GM18517 (cell line): ENCODE measurements at regions not wholly inside any gene's neighbourhood (a gene's known extent, or its start where the extent isn't known, plus 50 kb on each side); places are given as distances from the start of the nearest gene placed in this dataset.
"Not testable (repeated sequence)": the region's sequence is repeated elsewhere in the genome, so short reads cannot be mapped to it uniquely, and the experiment has no call there.

Experiments used
- ATAC-seq: cut with Tn5 transposase; IDR thresholded peaks from one replicate; pipeline ENCODE4 v1.9.1; 2021; ENCODE audit warnings: mild to moderate bottlenecking, moderate library complexity; ENCODE audit not compliant: unreplicated experiment

DNA sequence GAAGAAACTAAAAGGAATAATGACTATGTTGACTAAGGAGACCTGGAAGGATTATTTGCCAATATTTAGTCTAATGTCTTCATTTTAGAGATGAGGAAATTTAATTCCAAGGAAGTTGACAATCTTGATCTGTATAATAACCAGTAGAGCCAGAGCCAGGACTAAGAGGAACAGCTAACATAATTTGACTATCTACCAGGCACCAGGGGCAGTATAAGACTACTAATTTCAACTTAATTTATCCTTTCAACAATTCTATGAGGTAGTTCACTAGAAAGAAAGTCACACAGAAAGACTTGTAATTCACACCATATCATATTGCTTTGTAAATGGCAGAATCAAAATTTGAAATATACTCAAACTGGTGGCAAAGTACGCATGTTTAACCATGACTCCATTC, 273.0 kb upstream of the STXBP5 start:
- ATAC-seq: no peak

DNA sequence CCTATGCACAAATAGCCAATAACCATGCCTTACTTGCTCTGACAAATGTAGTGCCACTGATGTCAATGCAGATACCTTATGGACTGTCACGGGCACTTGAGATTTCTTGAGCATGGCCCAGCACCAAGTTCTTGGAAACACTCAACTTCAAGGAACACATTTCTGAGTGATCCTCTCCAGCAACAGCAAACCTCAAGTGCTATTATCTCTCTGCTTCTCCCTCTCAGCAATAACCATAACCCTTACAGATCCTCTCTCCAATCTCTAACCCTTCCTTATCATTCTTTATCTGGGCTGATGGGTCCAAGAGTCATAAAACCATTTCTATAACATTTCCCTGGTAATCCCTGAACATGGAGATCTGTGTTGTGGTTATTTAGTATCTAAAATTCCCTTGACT, 266.9 kb upstream of the STXBP5 start:
- no peak for ATAC-seq

DNA sequence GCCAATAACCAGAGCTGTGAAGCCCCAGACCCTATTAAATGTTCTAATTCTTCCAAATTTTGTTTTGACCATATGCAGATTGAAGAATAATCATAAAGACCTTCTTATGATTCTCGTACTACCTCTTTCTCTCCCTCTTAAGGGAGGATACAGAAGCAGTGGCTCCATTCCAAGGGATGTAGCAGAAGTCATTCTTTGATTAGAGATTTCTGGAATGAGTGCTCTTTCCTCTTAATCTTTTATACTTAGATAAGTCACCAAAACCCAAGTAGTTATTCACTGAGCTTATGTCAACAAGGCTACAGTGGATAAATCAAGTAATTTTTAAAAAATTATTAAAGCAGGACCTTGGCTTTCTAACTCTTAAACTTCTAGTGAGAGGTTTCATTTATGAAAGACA, 266.0 kb upstream of the STXBP5 start:
- no peak for ATAC-seq

DNA sequence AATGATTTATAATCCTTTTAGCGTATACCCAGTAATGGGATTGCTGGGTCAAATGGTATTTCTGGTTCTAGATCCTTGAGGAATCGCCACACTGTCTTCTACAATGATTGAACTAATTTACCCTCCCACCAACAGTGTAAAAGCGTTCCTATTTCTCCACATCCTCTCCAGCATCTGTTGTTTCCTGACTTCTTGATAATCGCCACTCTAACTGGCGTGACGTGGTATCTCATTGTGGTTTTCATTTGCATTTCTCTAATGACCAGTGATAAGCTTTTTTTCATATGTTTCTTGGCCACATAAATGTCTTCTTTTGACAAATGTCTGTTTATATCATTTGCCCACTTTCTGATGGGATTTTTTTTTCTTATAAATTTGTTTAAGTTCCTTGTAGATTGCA, 264.8 kb upstream of the STXBP5 start:
- ATAC-seq: not testable (repeated sequence)

DNA sequence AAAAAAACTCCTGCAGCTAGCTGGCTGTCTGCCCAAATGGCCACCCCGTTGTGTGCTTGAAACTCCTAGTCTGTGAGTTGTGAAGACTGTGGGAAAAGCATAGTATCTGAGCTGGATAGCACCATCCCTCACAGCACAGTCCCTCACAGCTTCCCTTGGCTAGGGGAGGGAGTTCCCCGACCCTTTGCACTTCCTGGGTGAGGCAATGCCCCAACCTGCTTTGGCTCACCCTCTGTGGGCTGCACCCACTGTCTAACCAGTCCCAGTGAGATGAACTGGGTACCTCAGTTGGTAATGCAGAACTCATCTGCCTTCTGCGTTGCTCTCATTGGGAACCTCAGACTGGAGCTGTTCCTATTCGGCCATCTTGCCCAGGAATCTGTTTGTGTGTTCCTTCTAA, 260.6 kb upstream of the STXBP5 start:
- ATAC-seq: no peak

DNA sequence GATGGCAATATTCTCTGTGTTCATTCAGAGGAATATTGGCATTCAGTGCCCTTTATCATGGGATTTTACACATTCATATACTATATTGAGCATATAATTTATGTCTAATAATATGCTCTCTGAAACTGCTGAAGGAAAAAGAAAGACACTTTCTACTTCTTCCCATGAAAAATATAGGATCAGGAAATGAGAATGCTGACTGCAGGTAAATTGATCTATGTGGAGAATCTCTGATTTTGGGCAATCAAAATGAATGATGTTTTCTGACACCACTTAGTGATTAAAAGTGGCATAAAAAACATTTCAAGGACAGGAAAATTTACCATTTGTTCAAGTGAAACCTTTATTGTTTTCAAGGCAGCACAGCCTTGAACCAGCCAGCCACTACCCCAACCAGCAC, 260.1 kb upstream of the STXBP5 start:
- ATAC-seq: no peak

DNA sequence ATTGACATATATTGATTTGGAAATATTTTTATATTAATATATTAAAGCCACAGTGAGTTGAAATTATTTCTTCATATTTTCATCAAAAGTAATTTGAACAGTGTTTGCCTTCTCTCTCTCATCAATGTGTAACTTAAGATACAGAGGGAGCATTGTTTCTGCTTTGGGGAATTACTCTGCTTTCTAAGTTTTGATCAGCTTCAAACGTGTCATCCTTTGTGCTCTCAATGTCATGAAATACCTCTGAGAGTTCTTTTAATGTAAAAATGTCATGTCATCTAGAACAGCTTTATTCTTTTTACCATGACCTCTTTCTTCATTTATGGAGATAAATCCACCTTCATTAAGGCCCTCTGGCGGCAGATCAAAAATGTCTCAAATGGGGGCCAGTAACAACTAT, 259.4 kb upstream of the STXBP5 start:
- no peak for ATAC-seq

DNA sequence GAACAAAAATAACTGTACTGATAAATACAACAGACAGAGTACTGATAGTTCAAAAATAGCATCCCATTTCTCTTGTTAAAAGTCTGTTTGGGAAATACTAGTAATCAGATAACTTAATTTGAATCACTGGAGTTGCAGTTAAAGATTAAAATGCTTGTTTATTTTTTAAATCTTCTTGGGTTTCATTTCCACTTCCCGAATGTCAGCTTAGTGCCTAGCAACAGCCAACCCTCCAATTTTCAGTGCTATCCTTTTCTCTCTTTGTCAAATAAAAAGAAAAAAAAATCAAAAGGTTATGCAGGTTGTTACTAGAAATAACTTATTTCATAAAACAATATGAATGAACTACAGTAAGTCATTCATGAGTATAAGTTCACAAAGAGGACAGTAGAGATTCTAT, 257.7 kb upstream of the STXBP5 start:
- ATAC-seq: no peak

DNA sequence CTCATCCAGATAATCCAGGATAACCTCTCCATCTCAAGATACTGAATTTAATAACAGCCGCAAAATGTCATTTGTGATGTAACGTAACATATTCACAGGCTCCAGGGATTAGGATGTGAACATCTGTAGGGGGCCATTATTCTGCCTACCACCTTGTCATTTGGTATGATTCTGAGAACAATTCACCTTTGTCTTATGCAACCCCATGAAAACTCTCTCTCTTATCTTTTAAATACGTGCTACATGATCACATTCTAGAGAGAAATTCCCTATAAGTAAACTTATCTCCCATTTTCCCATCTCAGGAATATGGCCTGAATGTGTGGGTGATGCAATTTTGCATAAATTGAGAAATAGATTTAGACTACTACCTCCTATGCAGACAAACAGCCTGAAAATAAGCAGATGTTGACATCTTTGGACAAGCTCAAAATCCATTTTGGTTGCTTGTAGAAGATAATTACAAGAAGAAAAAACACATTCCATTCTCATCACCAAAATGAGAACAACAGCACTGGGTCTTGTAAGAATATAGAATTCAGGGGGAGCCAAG, 255.4 kb upstream of the STXBP5 start:
- ATAC-seq: no peak

DNA sequence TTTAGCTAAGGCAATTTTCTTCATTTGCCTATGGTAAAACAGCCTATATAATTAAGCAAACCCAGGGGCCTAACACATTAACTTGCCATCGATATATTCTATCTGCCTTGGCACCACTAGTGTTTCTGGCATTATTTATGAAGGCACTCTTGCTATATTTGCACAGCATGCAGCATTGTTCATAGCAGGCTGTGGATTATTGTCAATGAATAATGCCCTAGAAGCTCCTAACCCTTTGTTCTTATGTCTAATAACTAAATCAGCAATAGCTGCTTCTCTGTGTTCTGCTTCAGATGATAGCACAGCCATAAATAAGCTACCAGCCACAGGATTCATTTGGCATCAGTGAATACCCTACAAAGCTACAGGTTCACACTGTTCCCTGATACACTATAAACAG, 254.8 kb upstream of the STXBP5 start:
- ATAC-seq: no peak

DNA sequence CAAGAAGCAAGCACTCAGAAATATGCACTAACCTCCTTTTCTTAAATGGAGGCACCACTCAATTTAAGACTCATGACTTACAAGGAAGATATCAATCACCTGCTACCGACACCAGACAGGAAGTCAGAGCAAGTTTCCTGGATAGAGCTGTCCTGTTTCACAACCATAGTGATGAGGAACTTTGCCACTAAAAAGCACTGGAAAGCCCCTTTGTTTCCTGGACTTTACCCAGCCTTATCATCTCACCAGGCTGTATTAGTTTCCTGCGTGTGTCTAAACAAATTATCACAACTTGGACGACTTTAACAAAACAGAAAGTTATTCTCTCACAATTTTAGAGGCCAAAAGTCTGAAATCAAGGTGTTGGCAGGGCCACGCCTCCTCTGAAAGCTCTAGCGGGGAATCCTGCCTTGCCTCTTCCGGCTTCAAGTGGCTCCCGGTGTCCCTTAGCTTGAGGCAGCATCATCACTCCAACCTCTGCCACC, 253.8 kb upstream of the STXBP5 start:
- ATAC-seq: no peak

DNA sequence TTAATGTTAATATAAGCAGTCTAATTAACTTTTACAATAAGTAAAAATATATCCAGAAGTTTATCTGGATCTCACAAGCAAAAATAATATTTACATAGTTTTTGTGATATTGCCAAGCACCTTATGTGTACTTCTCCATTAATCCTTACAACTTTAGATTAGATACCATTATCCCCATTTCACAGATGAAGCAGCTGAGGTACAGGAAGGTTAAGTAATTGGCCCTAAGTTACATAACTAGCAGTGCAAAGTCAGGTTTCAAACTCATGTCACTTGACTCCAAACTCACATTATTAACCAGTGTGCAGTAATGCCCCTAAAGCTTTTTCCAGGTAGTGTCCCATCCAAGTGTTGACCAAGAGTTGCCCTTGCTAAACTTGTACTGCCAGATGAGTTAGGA, 248.6 kb upstream of the STXBP5 start:
- ATAC-seq: no peak

DNA sequence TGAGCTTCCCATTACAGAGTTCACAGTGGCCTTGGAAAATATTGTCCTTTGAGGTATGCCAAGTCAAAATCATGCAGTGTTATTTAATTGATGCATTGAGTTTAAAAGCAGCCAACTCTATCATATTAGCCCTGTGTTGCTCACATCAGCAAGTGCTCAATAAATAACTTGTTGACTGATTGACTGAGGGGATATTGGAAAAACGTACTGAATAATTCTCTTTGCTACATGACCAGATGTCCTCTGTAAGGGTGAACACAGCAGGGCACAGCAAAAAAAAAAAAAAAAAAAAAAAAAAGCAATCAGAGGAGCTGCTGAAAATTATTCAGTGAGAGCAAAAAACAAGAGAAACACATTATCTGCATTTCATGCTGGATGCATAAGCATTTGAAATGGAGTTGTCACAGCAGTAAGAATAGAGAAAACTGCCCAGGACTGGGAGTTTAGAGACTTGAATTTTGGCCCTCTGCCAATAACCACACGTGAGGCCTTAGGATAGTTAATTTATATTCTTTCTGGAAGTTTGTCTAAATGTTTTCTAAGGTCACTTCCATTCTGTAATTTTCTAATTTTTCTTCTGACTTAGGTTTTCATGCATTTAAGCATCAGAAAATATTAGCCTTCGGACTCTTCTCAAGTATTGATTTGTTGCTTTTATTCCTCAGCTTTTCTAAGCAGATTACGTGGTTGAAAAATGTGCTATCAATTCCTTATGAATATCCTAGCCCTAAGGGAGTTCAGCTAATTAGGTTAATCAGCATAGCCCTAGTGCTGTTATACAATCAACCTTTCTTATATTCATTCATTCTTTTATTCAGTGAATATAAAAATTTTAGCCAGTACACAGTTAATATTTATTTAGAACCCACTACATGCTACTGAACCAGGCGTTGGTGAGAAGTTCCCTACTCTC, 246.8 kb upstream of the STXBP5 start:
- ATAC-seq: no peak

DNA sequence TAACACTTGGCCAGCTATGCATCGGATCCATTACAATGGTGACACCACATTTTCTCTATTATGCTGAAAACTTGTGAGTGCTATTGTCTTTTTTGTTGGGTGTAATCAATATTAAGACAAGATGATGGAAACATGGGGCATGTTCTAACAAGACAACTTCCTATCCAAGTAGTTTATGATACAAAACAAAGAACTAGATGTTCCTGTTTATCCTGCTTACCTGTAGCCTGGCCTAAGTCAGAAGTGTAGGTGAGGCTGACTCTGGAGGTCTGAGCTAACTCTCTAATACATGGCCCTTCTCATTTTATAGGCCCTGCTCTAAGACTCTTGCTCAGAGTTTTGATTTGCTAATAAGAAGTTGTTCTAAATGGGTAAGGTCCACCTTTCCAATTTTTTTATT, 242.4 kb upstream of the STXBP5 start:
- no peak for ATAC-seq

DNA sequence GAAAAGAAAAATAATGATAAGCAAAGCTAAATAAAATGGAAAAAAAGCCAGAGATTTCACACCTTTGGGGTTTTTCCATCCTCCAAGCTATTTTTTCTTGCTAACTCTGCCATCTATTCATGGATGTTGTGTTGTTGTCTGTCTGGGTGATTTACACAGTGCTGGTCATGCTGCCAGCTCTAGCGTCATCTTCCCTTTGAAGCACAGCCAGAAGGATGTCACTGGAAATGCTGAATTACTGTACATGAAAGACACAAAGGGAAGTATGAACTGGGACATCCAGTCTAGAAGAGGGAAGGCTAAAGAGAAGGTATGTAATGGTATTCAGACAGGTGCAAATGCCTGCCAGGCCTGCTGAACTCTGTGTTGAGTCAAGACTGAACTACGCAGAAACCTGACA, 241.9 kb upstream of the STXBP5 start:
- no peak for ATAC-seq

DNA sequence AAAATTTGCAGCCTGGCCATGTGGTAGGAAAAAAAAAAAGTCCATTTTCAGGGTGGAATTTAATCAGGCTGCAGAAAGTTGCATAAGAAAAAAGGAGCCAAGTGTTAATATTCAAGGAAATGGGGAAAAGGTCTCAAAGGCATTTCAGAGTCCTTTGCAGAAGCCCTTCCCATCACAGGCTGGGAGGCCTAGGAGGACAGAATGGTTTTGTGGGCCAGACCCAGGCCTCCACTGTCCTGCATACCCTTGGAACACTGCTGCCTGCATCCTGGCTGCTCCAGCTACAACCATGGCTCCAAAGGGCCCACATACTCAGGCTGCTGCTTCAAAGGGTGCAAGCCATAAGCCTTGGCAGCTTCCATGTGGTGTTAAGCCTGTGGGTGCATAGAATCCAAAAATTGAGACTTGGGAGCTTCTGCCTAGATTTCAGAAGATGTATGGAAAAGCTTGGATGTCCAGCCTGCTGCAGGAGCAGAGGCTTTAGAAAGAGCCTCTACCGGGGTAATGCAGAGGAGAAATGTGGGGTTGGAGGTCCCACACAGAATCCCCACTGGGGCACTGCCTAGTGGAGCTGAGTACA, 239.0 kb upstream of the STXBP5 start:
- ATAC-seq: no peak

DNA sequence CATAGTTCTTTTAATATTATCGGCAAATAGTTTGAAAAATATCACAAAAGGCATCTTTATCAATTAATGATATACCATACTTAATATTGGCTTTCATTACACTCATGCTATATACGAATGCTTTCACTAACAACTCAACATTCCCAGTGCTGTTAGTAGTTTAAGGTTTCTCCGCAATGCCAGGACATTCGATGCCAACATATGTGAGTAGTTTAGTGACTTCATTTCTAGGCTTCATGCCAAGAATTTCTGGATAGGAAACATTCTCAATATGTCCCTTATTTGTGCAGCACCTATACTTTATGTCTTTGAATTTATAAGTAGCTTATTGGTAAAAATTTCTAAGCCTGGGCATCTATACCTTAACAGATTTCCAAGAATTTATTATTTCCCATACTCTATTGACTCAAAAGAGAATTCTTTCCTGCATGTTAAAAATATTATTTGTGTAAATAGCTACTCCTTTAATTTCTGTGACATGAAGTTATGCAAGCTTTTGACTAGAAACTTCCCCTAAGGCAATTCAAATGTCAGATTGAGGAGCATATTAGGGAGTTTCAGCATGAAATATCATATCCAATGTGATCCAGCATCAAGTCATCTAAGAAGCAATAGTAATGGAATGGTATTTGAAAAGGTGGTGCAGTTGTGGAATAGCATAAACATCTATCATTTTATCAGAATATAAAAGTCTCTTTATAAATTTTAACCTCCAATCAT, 236.0 kb upstream of the STXBP5 start:
- no peak for ATAC-seq

DNA sequence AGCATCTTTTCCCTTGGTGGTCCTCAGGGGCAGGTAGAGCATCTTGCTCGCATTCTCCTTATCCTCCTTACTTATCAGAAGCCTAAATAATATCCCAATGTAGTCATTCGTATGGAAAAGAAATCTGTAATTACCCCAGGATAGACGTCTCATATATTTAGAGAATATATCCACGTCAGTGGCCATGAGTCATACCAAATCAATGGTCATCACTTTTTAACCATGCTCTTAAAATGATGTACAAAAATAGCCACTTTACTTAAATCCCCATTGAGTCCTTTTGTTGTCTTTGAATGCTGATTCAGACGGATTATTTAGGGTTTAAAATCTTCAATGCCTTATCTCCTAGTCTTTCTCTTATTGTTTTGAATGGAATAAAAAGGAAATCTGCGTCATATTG, 231.7 kb upstream of the STXBP5 start:
- ATAC-seq: no peak

DNA sequence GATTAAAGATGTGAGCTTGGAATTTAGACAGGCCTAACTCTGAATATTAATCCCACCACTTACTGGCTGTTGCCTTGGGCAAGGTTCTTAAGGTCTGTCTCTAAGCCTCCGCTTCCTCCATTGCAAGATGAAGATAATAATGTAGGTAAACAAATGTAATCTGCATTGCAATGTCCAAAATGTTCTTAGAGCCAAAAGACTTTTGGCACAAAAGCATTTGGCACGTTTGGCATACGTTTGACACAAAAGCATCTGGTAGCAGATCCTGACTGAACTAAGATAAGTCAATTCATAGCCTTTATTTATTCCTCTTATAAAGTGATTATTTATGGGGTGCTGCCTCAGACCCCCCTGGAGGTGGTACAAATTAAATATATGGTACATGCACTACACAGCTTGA, 229.9 kb upstream of the STXBP5 start:
- ATAC-seq: no peak

DNA sequence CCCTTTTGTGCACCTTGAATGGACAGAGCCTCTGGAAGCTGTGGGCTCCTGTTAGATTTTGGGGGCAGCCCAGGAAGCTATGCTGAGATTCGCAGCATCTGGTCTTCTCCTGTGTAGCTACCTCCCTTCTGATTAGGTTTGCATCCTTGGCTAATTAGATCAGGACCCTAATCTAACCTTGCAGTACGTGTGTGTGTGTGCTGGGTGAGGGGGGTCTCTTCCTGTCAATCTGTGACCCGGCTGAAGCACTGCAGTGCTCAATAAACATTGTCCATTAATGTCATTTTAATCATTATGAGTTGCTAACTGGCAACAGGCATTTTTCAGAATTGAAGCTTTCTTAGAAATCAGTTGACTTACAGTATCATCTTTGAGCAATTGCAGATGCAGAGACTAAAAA, 229.1 kb upstream of the STXBP5 start:
- ATAC-seq: no peak

DNA sequence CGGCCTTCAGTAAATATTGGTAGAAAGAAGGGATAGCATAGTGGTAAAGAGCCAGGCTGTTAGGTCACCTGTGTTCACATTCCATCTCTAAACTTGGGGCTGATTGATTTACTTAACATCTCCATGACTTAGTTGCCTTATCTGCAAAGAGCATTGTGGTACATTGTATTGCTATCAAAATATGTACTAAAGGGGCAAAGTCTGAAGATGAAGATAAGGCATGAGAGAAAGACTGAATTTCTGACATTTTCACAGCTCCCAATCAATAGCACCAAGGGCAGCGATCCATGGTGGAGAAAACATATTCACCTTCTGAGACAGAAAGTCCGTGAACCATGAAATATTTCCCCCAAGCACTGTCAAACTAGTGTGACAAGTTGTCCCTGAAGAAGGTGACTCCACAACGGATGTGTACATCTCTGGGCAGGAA, 223.3 kb upstream of the STXBP5 start:
- ATAC-seq: no peak

DNA sequence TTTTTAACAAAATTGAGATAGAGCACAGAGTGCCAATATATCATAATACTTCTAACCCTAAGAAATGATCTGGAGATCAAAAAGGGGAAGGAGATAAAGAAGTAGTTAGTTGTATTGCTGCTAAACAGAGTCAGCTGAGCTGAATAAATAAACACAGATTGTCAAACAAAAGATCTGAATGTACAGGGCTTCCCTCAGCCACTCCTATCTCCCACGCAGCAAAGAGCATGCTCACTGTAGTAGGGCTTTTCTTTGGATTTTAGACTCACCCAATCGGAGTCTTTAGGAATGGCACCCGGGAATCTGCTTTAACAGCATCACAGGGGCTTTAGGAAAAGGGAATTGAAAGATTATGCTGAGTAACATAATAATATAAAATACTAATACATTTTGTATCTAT, 222.2 kb upstream of the STXBP5 start:
- ATAC-seq: no peak
